Testis (tissue), 2 donors: ENCODE measurements at regions not wholly inside any gene's neighbourhood (a gene's known extent, or its start where the extent isn't known, plus 50 kb on each side); places are given as distances from the start of the nearest gene placed in this dataset.

ENCODE experiments used
- DNase-seq: peaks from one replicate; pipeline ENCODE4 v3.0.0-alpha.2; 2019
- H3K27ac ChIP-seq, 2 donors: fragments of 200-600 bp; sonication (generic); one replicate each; pipeline ENCODE4 v1.5.1; 2019
- H3K27me3 ChIP-seq: fragments of 200-600 bp; sonication (generic); one replicate; pipeline ENCODE4 v1.5.1; 2019
- H3K36me3 ChIP-seq: fragments of 200-600 bp; sonication (generic); one replicate; pipeline ENCODE4 v1.5.1; 2017; ENCODE audit warnings: low read depth; ENCODE audit errors: missing control alignments
- H3K4me1 ChIP-seq: fragments of 200-600 bp; sonication (generic); one replicate; pipeline ENCODE4 v1.5.1; 2019
- H3K4me3 ChIP-seq, 2 donors: fragments of 200-600 bp; sonication (generic); one replicate each; pipeline ENCODE4 v1.5.1; 2017 to 2019
- H3K9me3 ChIP-seq: fragments of 200-600 bp; sonication (generic); one replicate; pipeline ENCODE4 v1.5.1; 2017
- CTCF ChIP-seq, 3 experiments: fragments of 450-650 bp in 2 of 3; fragments of 200-600 bp in 1 of 3; sonication (generic) in 1 of 3; IDR thresholded peaks; one replicate each; pipeline ENCODE4 v1.5.1; 2016 to 2019; ENCODE audit warnings: antibody characterized with exemption in 3 of 3, mild to moderate bottlenecking in 2 of 3, moderate library complexity in 1 of 3
- POLR2A ChIP-seq: fragments of 450-650 bp; IDR thresholded peaks from one replicate; pipeline ENCODE4 v1.6.1; 2017; ENCODE audit warnings: antibody characterized with exemption, mild to moderate bottlenecking, moderate library complexity
- WGBS, 2 donors: methylation state at CpG; one replicate each; pipeline ENCODE4 v1.1.5; 2018; 5-methylcytosine and 5-hydroxymethylcytosine counted together
- intact Hi-C: fragments of 100-400 bp; cut with DNase I; formaldehyde crosslinking; loops from one replicate; pipeline ENCODE4 v1.15.1; 2023; ENCODE audit warnings: low total_unique reads

- H3K27me3 ChIP-seq = no peaks in the 10 kb centered on the region
- TF ChIP-seq CTCF (IDR thresholded peaks at IDR 0.05) = no peak
- TF ChIP-seq POLR2A = no peak
- no peaks in the 10 kb centered on the region for H3K4me1 ChIP-seq
- intact Hi-C loops = no loop called here
- no peak overlapping the region for H3K27ac ChIP-seq
- no peak for DNase-seq
- H3K36me3 ChIP-seq = no peaks in the 10 kb centered on the region
- no peak overlapping the region for H3K4me3 ChIP-seq
- WGBS, 2 donors = 61 to 71% methylated on average over 3 of the region's 3 CpGs
- no peaks in the 10 kb centered on the region for H3K9me3 ChIP-seq
Measured at GRCh38 chr4:141435446-141436225, 200.7 kb upstream of the IL15 start.

- TF ChIP-seq POLR2A = no peak
- TF ChIP-seq CTCF (IDR thresholded peaks at IDR 0.05) = no peak
- DNase-seq = no peak
- intact Hi-C loops = no loop called here
- WGBS, 2 donors = 68 to 69% methylated on average over 1 of the region's 1 CpG
- H3K4me3 ChIP-seq = no peak overlapping the region
- no peaks in the 10 kb centered on the region for H3K27me3 ChIP-seq
- H3K9me3 ChIP-seq = no peaks in the 10 kb centered on the region
- no peaks in the 10 kb centered on the region for H3K36me3 ChIP-seq
- H3K27ac ChIP-seq = no peak overlapping the region
- no peaks in the 10 kb centered on the region for H3K4me1 ChIP-seq
Measured at GRCh38 chr4:141439223-141439622, 197.2 kb upstream of the IL15 start.

GRCh38 chr4:141447761-141448160 lies 188.6 kb upstream of the IL15 start:
- Histone ChIP-seq H3K9me3 (no peaks in the 10 kb centered on the region), H3K4me1 (no peaks in the 10 kb centered on the region), H3K27ac (no peak overlapping the region), H3K4me3 (no peak overlapping the region), H3K27me3 (no peaks in the 10 kb centered on the region), H3K36me3 (no peaks in the 10 kb centered on the region)
- 67 to 71% methylated on average over 1 of the region's 1 CpG for WGBS, 2 donors
- no peak for DNase-seq
- TF ChIP-seq CTCF (IDR thresholded peaks at IDR 0.05) (no peak), POLR2A (no peak)
- intact Hi-C loops = no loop called here

GRCh38 chr4:141448490-141448889 lies 187.9 kb upstream of the IL15 start:
- intact Hi-C loops = no loop called here
- DNase-seq = no peak
- no peaks in the 10 kb centered on the region for H3K27me3 ChIP-seq
- no peak overlapping the region for H3K27ac ChIP-seq
- TF ChIP-seq POLR2A (no peak), CTCF (IDR thresholded peaks at IDR 0.05) (no peak)
- 79 to 87% methylated on average over 2 of the region's 2 CpGs for WGBS, 2 donors
- no peaks in the 10 kb centered on the region for H3K4me1 ChIP-seq
- H3K9me3 ChIP-seq = no peaks in the 10 kb centered on the region
- no peak overlapping the region for H3K4me3 ChIP-seq
- no peaks in the 10 kb centered on the region for H3K36me3 ChIP-seq

- H3K36me3 ChIP-seq = no peaks in the 10 kb centered on the region
- WGBS, 2 donors = 67 to 80% methylated on average over 3 of the region's 3 CpGs
- H3K4me3 ChIP-seq = no peak overlapping the region
- no peak overlapping the region for H3K27ac ChIP-seq
- no peaks in the 10 kb centered on the region for H3K4me1 ChIP-seq
- intact Hi-C loops = no loop called here
- DNase-seq = no peak
- no peaks in the 10 kb centered on the region for H3K27me3 ChIP-seq
- no peak for TF ChIP-seq CTCF (IDR thresholded peaks at IDR 0.05)
- TF ChIP-seq POLR2A = no peak
- no peaks in the 10 kb centered on the region for H3K9me3 ChIP-seq
Measured at GRCh38 chr4:141449927-141450326, 186.5 kb upstream of the IL15 start.
